ENCODE measurements at regions not wholly inside any gene's neighbourhood (a gene's known extent, or its start where the extent isn't known, plus 50 kb on each side); places are given as distances from the start of the nearest gene placed in this dataset.

- no peak for TF ChIP-seq CTCF (IDR thresholded peaks at IDR 0.05)
- no peak for TF ChIP-seq EP300 (IDR thresholded peaks at IDR 0.05)
Measured at GRCh38 chr2:126303113-126303512, 352.8 kb upstream of the GYPC start.
